ENCODE measurements at regions not wholly inside any gene's neighbourhood (a gene's known extent, or its start where the extent isn't known, plus 50 kb on each side); places are given as distances from the start of the nearest gene placed in this dataset.

- intact Hi-C loops (cut with DNase I, micrococcal nuclease): no loop called here
- no peaks in the 10 kb centered on the region for H3K4me1 Mint-ChIP-seq
- ChIA-PET POLR2A (no interaction called here), CTCF (no interaction called here)
- no peaks in the 10 kb centered on the region for H3K9me3 Mint-ChIP-seq (ENCODE audit: low read depth)
- no peak overlapping the region for H3K4me3 Mint-ChIP-seq
- no peaks in the 10 kb centered on the region for H3K36me3 Mint-ChIP-seq (ENCODE audit: low read depth)
- DNase-seq: no peak
- peaks cover 21% of the 10 kb centered on the region for H3K27me3 Mint-ChIP-seq
- ATAC-seq: no peak
- no peak overlapping the region for H3K27ac Mint-ChIP-seq
Observed at GRCh38 chr2:234747833-234748559, 203.8 kb upstream of the SH3BP4 start.

DNA sequence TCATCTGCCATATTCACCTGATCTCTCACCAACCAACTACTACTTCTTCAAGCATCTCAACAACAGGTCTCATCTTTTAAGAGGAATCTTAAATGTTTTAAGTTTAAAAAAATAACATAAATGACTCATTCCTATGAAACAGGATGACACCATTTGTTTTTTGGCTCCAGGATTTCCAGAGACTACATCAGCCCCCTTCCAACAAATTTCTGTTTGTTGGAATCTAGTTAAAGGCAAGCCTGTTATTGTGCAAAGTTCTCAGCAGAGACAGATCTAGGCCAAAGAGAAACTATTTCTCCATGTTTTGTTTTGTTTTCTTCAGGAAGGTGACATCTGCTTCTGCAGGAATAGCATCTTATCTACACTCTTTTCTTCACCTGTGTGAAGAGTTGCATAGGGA lies 204.8 kb upstream of the SH3BP4 start:
- POLR2A ChIA-PET: no interaction called here
- no peaks in the 10 kb centered on the region for H3K4me1 Mint-ChIP-seq
- ATAC-seq (no peak), DNase-seq (no peak)
- H3K27ac Mint-ChIP-seq: no peak overlapping the region
- no peaks in the 10 kb centered on the region for H3K36me3 Mint-ChIP-seq (ENCODE audit: low read depth)
- CTCF ChIA-PET: no interaction called here
- intact Hi-C loops (cut with DNase I, micrococcal nuclease): no loop called here
- peaks cover under 1% of the 10 kb centered on the region for H3K9me3 Mint-ChIP-seq (ENCODE audit: low read depth)
- no peak overlapping the region for H3K4me3 Mint-ChIP-seq
- peaks cover 21% of the 10 kb centered on the region for H3K27me3 Mint-ChIP-seq

- intact Hi-C loops (cut with DNase I, micrococcal nuclease): no loop called here
- no peaks in the 10 kb centered on the region for H3K4me1 Mint-ChIP-seq
- ATAC-seq (no peak), DNase-seq (no peak)
- H3K27me3 Mint-ChIP-seq: peaks cover 25% of the 10 kb centered on the region
- no peak overlapping the region for H3K4me3 Mint-ChIP-seq
- no peaks in the 10 kb centered on the region for H3K36me3 Mint-ChIP-seq (ENCODE audit: low read depth)
- POLR2A ChIA-PET: no interaction called here
- CTCF ChIA-PET: no interaction called here
- peaks cover 5% of the 10 kb centered on the region for H3K9me3 Mint-ChIP-seq (ENCODE audit: low read depth)
- H3K27ac Mint-ChIP-seq: no peak overlapping the region
Observed at GRCh38 chr2:234745347-234745746, 206.5 kb upstream of the SH3BP4 start.

DNA sequence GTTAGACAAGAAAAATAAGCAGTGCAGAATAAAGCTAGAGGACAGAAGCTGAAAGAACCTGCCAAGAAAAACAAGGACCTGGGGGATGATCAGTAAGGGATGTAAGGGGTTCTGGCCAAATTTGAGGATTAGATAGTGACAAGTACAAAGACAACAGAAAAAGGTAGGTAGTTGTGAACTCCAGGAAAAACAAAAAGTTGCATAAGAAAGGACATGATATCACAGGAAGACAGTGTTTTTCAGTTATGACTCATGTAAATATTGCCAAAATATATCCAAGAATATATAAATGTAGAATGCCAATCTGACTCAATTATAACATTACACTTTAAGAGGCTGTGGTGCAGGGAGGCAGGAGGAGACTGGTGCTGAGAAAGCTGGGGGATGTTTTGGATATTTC lies 209.8 kb upstream of the SH3BP4 start:
- CTCF ChIA-PET: no interaction called here
- POLR2A ChIA-PET: no interaction called here
- Mint-ChIP-seq H3K4me3 (no peak overlapping the region), H3K27me3 (peaks cover 18% of the 10 kb centered on the region), H3K27ac (no peak overlapping the region), H3K36me3 (ENCODE audit: low read depth) (no peaks in the 10 kb centered on the region), H3K4me1 (no peaks in the 10 kb centered on the region), H3K9me3 (ENCODE audit: low read depth) (peaks cover 5% of the 10 kb centered on the region)
- intact Hi-C loops (cut with DNase I, micrococcal nuclease): no loop called here
- ATAC-seq (no peak), DNase-seq (no peak)

GRCh38 chr2:234739061-234739460 lies 212.8 kb upstream of the SH3BP4 start:
- ChIA-PET CTCF (no interaction called here), POLR2A (no interaction called here)
- Mint-ChIP-seq H3K36me3 (ENCODE audit: low read depth) (no peaks in the 10 kb centered on the region), H3K27ac (no peak overlapping the region), H3K9me3 (ENCODE audit: low read depth) (peaks cover 9% of the 10 kb centered on the region), H3K4me1 (no peaks in the 10 kb centered on the region), H3K4me3 (no peak overlapping the region), H3K27me3 (peaks cover 12% of the 10 kb centered on the region)
- intact Hi-C loops (cut with DNase I, micrococcal nuclease): no loop called here
- ATAC-seq: no peak
- DNase-seq: no peak

- DNase-seq: no peak
- ATAC-seq: no peak
- peaks cover 8% of the 10 kb centered on the region for H3K27me3 Mint-ChIP-seq
- H3K27ac Mint-ChIP-seq: no peak overlapping the region
- POLR2A ChIA-PET: no interaction called here
- H3K36me3 Mint-ChIP-seq (ENCODE audit: low read depth): no peaks in the 10 kb centered on the region
- no peaks in the 10 kb centered on the region for H3K4me1 Mint-ChIP-seq
- CTCF ChIA-PET: no interaction called here
- no peak overlapping the region for H3K4me3 Mint-ChIP-seq
- H3K9me3 Mint-ChIP-seq (ENCODE audit: low read depth): peaks cover 4% of the 10 kb centered on the region
- intact Hi-C loops (cut with DNase I, micrococcal nuclease): no loop called here
Observed at GRCh38 chr2:234735829-234736228, 216.0 kb upstream of the SH3BP4 start.

- no peak for ATAC-seq
- H3K4me1 Mint-ChIP-seq: no peaks in the 10 kb centered on the region
- POLR2A ChIA-PET: no interaction called here
- CTCF ChIA-PET: interaction anchor here (0.5 kb wide), 1 partner anchor 147 kb away, joined by 3 read pairs; no protein-coding TSS in a partner anchor
- no peaks in the 10 kb centered on the region for H3K36me3 Mint-ChIP-seq (ENCODE audit: low read depth)
- H3K27ac Mint-ChIP-seq: no peak overlapping the region
- intact Hi-C loops (cut with DNase I, micrococcal nuclease): no loop called here
- H3K4me3 Mint-ChIP-seq: no peak overlapping the region
- DNase-seq: no peak
- peaks cover 4% of the 10 kb centered on the region for H3K9me3 Mint-ChIP-seq (ENCODE audit: low read depth)
- H3K27me3 Mint-ChIP-seq: peaks cover 8% of the 10 kb centered on the region
Observed at GRCh38 chr2:234733795-234734600, 217.8 kb upstream of the SH3BP4 start.

DNA sequence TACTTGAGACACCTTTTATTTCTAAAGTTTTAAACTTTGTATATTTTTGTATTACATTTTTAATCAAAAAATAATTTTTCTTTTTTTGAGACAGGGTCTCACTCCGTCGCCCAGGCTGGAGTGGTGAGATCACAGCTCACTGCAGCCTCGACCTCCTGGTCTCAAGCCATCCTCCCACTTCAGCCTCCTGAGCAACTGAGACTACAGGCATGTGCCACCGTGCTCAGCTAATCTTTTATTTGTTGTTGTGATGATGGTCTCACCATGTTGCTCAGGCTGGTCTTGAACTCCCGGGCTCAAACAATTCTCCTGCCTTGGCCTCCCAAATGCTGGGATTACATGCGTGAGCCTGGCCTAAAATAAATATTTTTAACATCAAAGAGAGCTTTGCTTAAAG lies 218.7 kb upstream of the SH3BP4 start:
- DNase-seq (no peak), ATAC-seq (no peak)
- ChIA-PET CTCF (interaction anchor here (0.9 kb wide), 1 partner anchor 60 kb away, joined by 3 read pairs; no protein-coding TSS in a partner anchor), POLR2A (no interaction called here)
- Mint-ChIP-seq H3K27ac (no peak overlapping the region), H3K27me3 (peaks cover 8% of the 10 kb centered on the region), H3K4me1 (no peaks in the 10 kb centered on the region), H3K9me3 (ENCODE audit: low read depth) (peaks cover 4% of the 10 kb centered on the region), H3K4me3 (no peak overlapping the region), H3K36me3 (ENCODE audit: low read depth) (no peaks in the 10 kb centered on the region)
- intact Hi-C loops (cut with DNase I, micrococcal nuclease): no loop called here

GRCh38 chr2:234732404-234733092 lies 219.3 kb upstream of the SH3BP4 start:
- H3K4me3 Mint-ChIP-seq: no peak overlapping the region
- no peak for ATAC-seq
- H3K36me3 Mint-ChIP-seq (ENCODE audit: low read depth): no peaks in the 10 kb centered on the region
- H3K4me1 Mint-ChIP-seq: no peaks in the 10 kb centered on the region
- ChIA-PET CTCF (interaction anchor here (0.6 to 0.9 kb wide), 2 partner anchors 59 to 920 kb away, joined by 3 to 4 read pairs; no protein-coding TSS in a partner anchor), POLR2A (no interaction called here)
- intact Hi-C loops (cut with DNase I, micrococcal nuclease): no loop called here
- no peak overlapping the region for H3K27ac Mint-ChIP-seq
- H3K27me3 Mint-ChIP-seq: peaks cover 7% of the 10 kb centered on the region
- peaks cover 4% of the 10 kb centered on the region for H3K9me3 Mint-ChIP-seq (ENCODE audit: low read depth)
- no peak for DNase-seq

DNA sequence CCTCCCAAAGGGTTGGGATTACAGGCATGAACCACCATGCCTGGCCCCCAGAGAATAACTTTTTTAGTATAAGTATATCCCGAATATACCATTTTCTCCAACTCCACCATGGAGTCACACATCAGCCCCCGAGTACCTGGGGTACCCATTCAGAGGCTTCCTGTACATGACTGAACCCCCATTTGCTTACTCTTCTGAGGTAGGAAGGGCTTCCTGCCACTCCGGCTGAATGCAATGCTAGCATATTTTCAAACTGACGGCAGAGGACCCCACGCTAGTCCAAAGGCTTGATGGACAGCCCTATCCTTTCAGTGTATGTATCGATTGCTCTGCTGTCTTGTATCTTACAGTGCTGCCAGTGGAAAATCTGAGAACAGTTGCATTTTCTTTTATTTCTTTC lies 220.6 kb upstream of the SH3BP4 start:
- Mint-ChIP-seq H3K27ac (no peak overlapping the region), H3K4me3 (no peak overlapping the region), H3K4me1 (no peaks in the 10 kb centered on the region), H3K36me3 (ENCODE audit: low read depth) (no peaks in the 10 kb centered on the region), H3K9me3 (ENCODE audit: low read depth) (peaks cover 4% of the 10 kb centered on the region), H3K27me3 (peaks cover 9% of the 10 kb centered on the region)
- ChIA-PET POLR2A (no interaction called here), CTCF (no interaction called here)
- no peak for ATAC-seq
- intact Hi-C loops (cut with DNase I, micrococcal nuclease): no loop called here
- DNase-seq: no peak

GRCh38 chr2:234730066-234730640 lies 221.7 kb upstream of the SH3BP4 start:
- no peak for DNase-seq
- H3K9me3 Mint-ChIP-seq (ENCODE audit: low read depth): peaks cover 2% of the 10 kb centered on the region
- no peak for ATAC-seq
- CTCF ChIA-PET: no interaction called here
- intact Hi-C loops (cut with DNase I, micrococcal nuclease): no loop called here
- H3K27ac Mint-ChIP-seq: no peak overlapping the region
- H3K4me1 Mint-ChIP-seq: no peaks in the 10 kb centered on the region
- H3K36me3 Mint-ChIP-seq (ENCODE audit: low read depth): no peaks in the 10 kb centered on the region
- POLR2A ChIA-PET: no interaction called here
- H3K27me3 Mint-ChIP-seq: peaks cover 5% of the 10 kb centered on the region
- H3K4me3 Mint-ChIP-seq: no peak overlapping the region
